Retinal pigment epithelial cell (primary cell): ENCODE measurements at regions not wholly inside any gene's neighbourhood (a gene's known extent, or its start where the extent isn't known, plus 50 kb on each side); places are given as distances from the start of the nearest gene placed in this dataset.

Experiments
- DNase-seq: peaks from one replicate; pipeline ENCODE4 v3.0.0-alpha.2; 2010; ENCODE audit warnings: low read depth
- H3K4me3 ChIP-seq: 2 replicates; pipeline ENCODE4 v1.5.1; 2011; ENCODE audit warnings: mild to moderate bottlenecking, low read length, control low read depth, moderate library complexity
- CTCF ChIP-seq: conservative IDR thresholded peaks from 2 replicates; pipeline ENCODE4 v1.5.1; 2011; ENCODE audit warnings: low read depth, low read length, control low read depth, inconsistent platforms

GRCh38 chr1:222991908-222992307 is 151.1 kb downstream of the TLR5 start:
- DNase-seq, result no peak
- no peak overlapping the region for H3K4me3 ChIP-seq
- TF ChIP-seq CTCF, result no peak

GRCh38 chr1:222994511-222995235 is 148.4 kb downstream of the TLR5 start:
- no peak for TF ChIP-seq CTCF
- no peak overlapping the region for H3K4me3 ChIP-seq
- DNase-seq, result no peak

- no peak overlapping the region for H3K4me3 ChIP-seq
- TF ChIP-seq CTCF, result no peak
- no peak for DNase-seq
Measured at GRCh38 chr1:222995236-222995580, 147.8 kb downstream of the TLR5 start.

- TF ChIP-seq CTCF, result no peak
- no peak for DNase-seq
- H3K4me3 ChIP-seq, result no peak overlapping the region
Measured at GRCh38 chr1:222995620-222996309, 147.3 kb downstream of the TLR5 start.

GRCh38 chr1:222996310-222996975 is 146.6 kb downstream of the TLR5 start:
- H3K4me3 ChIP-seq, result no peak overlapping the region
- no peak for TF ChIP-seq CTCF
- no peak for DNase-seq

GRCh38 chr1:223000632-223001031 is 142.4 kb downstream of the TLR5 start:
- no peak for TF ChIP-seq CTCF
- no peak overlapping the region for H3K4me3 ChIP-seq
- no peak for DNase-seq
